GM12878 (cell line): ENCODE measurements at regions not wholly inside any gene's neighbourhood (a gene's known extent, or its start where the extent isn't known, plus 50 kb on each side); places are given as distances from the start of the nearest gene placed in this dataset.

ENCODE experiments used
- ATAC-seq: fragments of 200-7000 bp; cut with Tn5 transposase; 3 replicates; pipeline ENCODE4 v1.9.1; 2020; ENCODE audit warnings: mild to moderate bottlenecking, moderate library complexity
- BruUV-seq: library from RNA; stranded (reverse); fragments of 400-500 nt; replicated peaks from 2 replicates; lab custom pipeline; 2021; lab: Mats Ljungman, UMichigan
- CTCF ChIA-PET: fragments of 300-600 bp; sonication (Branson Sonifier 250); formaldehyde crosslinking; extraction: SDS; loops from one replicate; lab custom pipeline; 2021; ENCODE audit warnings: inconsistent platforms; lab: Yijun Ruan, JAX
- POLR2A ChIA-PET: fragments of 350-600 bp; formaldehyde crosslinking; extraction: SDS; loops from one replicate; lab custom pipeline; 2021; ENCODE audit warnings: inconsistent platforms; lab: Charles Lee
- RAD21 ChIA-PET: fragments of 300-600 bp; sonication (Branson Sonifier 250); formaldehyde crosslinking; loops from one replicate; lab custom pipeline; 2023; ENCODE audit warnings: antibody characterized with exemption; ENCODE audit not compliant: unreplicated experiment; lab: Charles Lee
- SMC1A ChIA-PET: fragments of 300-600 bp; sonication (Branson Sonifier 250); formaldehyde crosslinking; loops from one replicate; lab custom pipeline; 2023; ENCODE audit not compliant: unreplicated experiment, uncharacterized antibody; lab: Charles Lee
- DNase-seq: peaks from one replicate; pipeline ENCODE4 v3.0.0-alpha.2; 2011; ENCODE audit warnings: low read depth, low spot score
- FAIRE-seq: peaks from 3 replicates; lab custom pipeline; 2011; peaks lifted over from hg19 to GRCh38; lab: Jason Lieb, UNC
- H2AFZ ChIP-seq: 2 replicates; pipeline ENCODE4 v1.6.0; 2011; ENCODE audit warnings: low read depth, low read length, control low read depth; ENCODE audit not compliant: control insufficient read depth
- H3K27ac ChIP-seq: 2 replicates; pipeline ENCODE4 v1.5.1; 2011; ENCODE audit warnings: control low read depth; ENCODE audit not compliant: control insufficient read depth, insufficient read depth
- H3K27me3 ChIP-seq, 2 experiments: replicated peaks in 1 of 2; 2 replicates each; pipeline versions ENCODE4 v1.6.0 to v1.6.1; 2011; ENCODE audit warnings: low read length in 1 of 2; ENCODE audit not compliant: control insufficient read depth in 2 of 2, insufficient read depth in 2 of 2
- H3K36me3 ChIP-seq, 2 experiments: 2 replicates each; pipeline ENCODE4 v1.5.1; 2011; ENCODE audit warnings: low read length in 1 of 2; ENCODE audit not compliant: control insufficient read depth in 2 of 2, insufficient read depth in 2 of 2
- H3K4me1 ChIP-seq: 2 replicates; pipeline ENCODE4 v1.6.1; 2011; ENCODE audit warnings: mild to moderate bottlenecking, low read length, moderate library complexity, mixed read lengths; ENCODE audit not compliant: control insufficient read depth, insufficient read depth
- H3K4me2 ChIP-seq: 2 replicates; pipeline ENCODE4 v1.6.0; 2011; ENCODE audit warnings: control low read depth; ENCODE audit not compliant: control insufficient read depth, insufficient read depth
- H3K4me3 ChIP-seq: fragments of 200-600 bp; sonication (generic); 2 replicates; pipeline ENCODE4 v1.5.1; 2016
- H3K79me2 ChIP-seq: 2 replicates; pipeline ENCODE4 v1.6.0; 2011; ENCODE audit warnings: low read length; ENCODE audit not compliant: control insufficient read depth, insufficient read depth
- H3K9ac ChIP-seq: 2 replicates; pipeline ENCODE4 v1.8.0; 2011; ENCODE audit warnings: low read length, control low read depth, mixed read lengths; ENCODE audit not compliant: control insufficient read depth, insufficient read depth
- H3K9me3 ChIP-seq: replicated peaks from 3 replicates; pipeline ENCODE4 v1.5.1; 2011; ENCODE audit warnings: mild to moderate bottlenecking, low read length; ENCODE audit not compliant: control insufficient read depth, insufficient read depth
- H4K20me1 ChIP-seq: 2 replicates; pipeline ENCODE4 v1.6.0; 2011; ENCODE audit not compliant: control insufficient read depth, insufficient read depth
- CEBPB ChIP-seq, 2 experiments: fragments of 150-350 bp in 1 of 2; IDR thresholded peaks; 2 replicates each; pipeline ENCODE4 v1.6.1; 2012 to 2014; ENCODE audit warnings: low read depth in 2 of 2, low read length in 2 of 2, borderline replicate concordance in 1 of 2, inconsistent platforms in 1 of 2
- HSF1 ChIP-seq: fragments of 150-350 bp; IDR thresholded peaks from 2 replicates; pipeline ENCODE4 v1.6.1; 2014; ENCODE audit warnings: mild to moderate bottlenecking, low read depth, low read length
- IRF4 ChIP-seq: IDR thresholded peaks from 2 replicates; pipeline ENCODE4 v1.6.1; 2011; ENCODE audit warnings: low read depth, low read length
- JUNB ChIP-seq: IDR thresholded peaks from 2 replicates; pipeline ENCODE4 v1.6.1; 2016; ENCODE audit warnings: antibody characterized with exemption, mild to moderate bottlenecking
- MYB ChIP-seq: fragments of 150-350 bp; IDR thresholded peaks from 2 replicates; pipeline ENCODE4 v1.6.1; 2014; ENCODE audit warnings: mild to moderate bottlenecking, low read depth, low read length, borderline replicate concordance
- NFIC ChIP-seq: IDR thresholded peaks from 2 replicates; pipeline ENCODE4 v1.6.1; 2012; ENCODE audit warnings: low read depth, mild to moderate bottlenecking, inconsistent platforms, low read length, moderate library complexity
- RAD21 ChIP-seq: IDR thresholded peaks from 2 replicates; pipeline ENCODE4 v1.6.1; 2011; ENCODE audit warnings: mild to moderate bottlenecking, low read depth, low read length, moderate library complexity; ENCODE audit not compliant: insufficient read depth
- RELB ChIP-seq: fragments of 450-650 bp; IDR thresholded peaks from 2 replicates; pipeline ENCODE4 v1.6.1; 2017; ENCODE audit warnings: low read depth, mild to moderate bottlenecking, moderate library complexity
- WGBS: methylation state at CpG from one replicate; pipeline ENCODE4 v1.1.6; 2016; ENCODE audit warnings: low lambda C conversion rate; ENCODE audit not compliant: insufficient replicate concordance, insufficient coverage; ENCODE audit errors: missing lambda C conversion rate; 5-methylcytosine and 5-hydroxymethylcytosine counted together
- in situ Hi-C: fragments of 300-500 bp; cut with MboI; formaldehyde crosslinking; loops from 9 replicates; pipeline ENCODE4 v1.14.3; 2018; ENCODE audit warnings: mixed read lengths
- intact Hi-C: fragments of 100-400 bp; cut with micrococcal nuclease; formaldehyde crosslinking; loops from one replicate; pipeline ENCODE4 v1.14.2; 2022; ENCODE audit not compliant: unreplicated experiment
- TF ChIP-seq, protein P1 (sequence below): fragments of 150-350 bp; IDR thresholded peaks from 2 replicates; pipeline ENCODE4 v1.6.1; 2016; ENCODE audit warnings: low read depth, low read length
- TF ChIP-seq, protein P2 (sequence below): fragments of 450-650 bp; IDR thresholded peaks from 2 replicates; pipeline ENCODE4 v1.6.1; 2018; ENCODE audit warnings: mild to moderate bottlenecking, low read depth, moderate library complexity; ENCODE audit not compliant: partially characterized antibody
- TF ChIP-seq, protein P3 (sequence below): IDR thresholded peaks from 2 replicates; pipeline ENCODE4 v1.6.1; 2012; ENCODE audit warnings: low read depth, low read length, improper control_type of control experiment

- intact Hi-C loops, result no loop called here
- POLR2A ChIA-PET, result no interaction called here
- TF ChIP-seq CEBPB (IDR thresholded peaks at IDR 0.05; ENCODE audit: borderline replicate concordance in 1 of 2, low read depth in 2 of 2, low read length in 2 of 2) (no peak), HSF1 (no peak), IRF4 (no peak), RAD21 (no peak), NFIC (no peak), RELB (no peak), JUNB (no peak), MYB (no peak)
- TF ChIP-seq, protein P1, sequence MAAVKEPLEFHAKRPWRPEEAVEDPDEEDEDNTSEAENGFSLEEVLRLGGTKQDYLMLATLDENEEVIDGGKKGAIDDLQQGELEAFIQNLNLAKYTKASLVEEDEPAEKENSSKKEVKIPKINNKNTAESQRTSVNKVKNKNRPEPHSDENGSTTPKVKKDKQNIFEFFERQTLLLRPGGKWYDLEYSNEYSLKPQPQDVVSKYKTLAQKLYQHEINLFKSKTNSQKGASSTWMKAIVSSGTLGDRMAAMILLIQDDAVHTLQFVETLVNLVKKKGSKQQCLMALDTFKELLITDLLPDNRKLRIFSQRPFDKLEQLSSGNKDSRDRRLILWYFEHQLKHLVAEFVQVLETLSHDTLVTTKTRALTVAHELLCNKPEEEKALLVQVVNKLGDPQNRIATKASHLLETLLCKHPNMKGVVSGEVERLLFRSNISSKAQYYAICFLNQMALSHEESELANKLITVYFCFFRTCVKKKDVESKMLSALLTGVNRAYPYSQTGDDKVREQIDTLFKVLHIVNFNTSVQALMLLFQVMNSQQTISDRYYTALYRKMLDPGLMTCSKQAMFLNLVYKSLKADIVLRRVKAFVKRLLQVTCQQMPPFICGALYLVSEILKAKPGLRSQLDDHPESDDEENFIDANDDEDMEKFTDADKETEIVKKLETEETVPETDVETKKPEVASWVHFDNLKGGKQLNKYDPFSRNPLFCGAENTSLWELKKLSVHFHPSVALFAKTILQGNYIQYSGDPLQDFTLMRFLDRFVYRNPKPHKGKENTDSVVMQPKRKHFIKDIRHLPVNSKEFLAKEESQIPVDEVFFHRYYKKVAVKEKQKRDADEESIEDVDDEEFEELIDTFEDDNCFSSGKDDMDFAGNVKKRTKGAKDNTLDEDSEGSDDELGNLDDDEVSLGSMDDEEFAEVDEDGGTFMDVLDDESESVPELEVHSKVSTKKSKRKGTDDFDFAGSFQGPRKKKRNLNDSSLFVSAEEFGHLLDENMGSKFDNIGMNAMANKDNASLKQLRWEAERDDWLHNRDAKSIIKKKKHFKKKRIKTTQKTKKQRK, result no peak
- TF ChIP-seq, protein P2, sequence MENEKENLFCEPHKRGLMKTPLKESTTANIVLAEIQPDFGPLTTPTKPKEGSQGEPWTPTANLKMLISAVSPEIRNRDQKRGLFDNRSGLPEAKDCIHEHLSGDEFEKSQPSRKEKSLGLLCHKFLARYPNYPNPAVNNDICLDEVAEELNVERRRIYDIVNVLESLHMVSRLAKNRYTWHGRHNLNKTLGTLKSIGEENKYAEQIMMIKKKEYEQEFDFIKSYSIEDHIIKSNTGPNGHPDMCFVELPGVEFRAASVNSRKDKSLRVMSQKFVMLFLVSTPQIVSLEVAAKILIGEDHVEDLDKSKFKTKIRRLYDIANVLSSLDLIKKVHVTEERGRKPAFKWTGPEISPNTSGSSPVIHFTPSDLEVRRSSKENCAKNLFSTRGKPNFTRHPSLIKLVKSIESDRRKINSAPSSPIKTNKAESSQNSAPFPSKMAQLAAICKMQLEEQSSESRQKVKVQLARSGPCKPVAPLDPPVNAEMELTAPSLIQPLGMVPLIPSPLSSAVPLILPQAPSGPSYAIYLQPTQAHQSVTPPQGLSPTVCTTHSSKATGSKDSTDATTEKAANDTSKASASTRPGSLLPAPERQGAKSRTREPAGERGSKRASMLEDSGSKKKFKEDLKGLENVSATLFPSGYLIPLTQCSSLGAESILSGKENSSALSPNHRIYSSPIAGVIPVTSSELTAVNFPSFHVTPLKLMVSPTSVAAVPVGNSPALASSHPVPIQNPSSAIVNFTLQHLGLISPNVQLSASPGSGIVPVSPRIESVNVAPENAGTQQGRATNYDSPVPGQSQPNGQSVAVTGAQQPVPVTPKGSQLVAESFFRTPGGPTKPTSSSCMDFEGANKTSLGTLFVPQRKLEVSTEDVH, result no peak
- TF ChIP-seq, protein P3, sequence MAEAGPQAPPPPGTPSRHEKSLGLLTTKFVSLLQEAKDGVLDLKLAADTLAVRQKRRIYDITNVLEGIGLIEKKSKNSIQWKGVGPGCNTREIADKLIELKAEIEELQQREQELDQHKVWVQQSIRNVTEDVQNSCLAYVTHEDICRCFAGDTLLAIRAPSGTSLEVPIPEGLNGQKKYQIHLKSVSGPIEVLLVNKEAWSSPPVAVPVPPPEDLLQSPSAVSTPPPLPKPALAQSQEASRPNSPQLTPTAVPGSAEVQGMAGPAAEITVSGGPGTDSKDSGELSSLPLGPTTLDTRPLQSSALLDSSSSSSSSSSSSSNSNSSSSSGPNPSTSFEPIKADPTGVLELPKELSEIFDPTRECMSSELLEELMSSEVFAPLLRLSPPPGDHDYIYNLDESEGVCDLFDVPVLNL, result no peak
- no peaks in the 10 kb centered on the region for H3K79me2 ChIP-seq
- H3K27ac ChIP-seq, result no peak overlapping the region
- H3K27me3 ChIP-seq, result no peaks in the 10 kb centered on the region
- SMC1A ChIA-PET, result no interaction called here
- no peaks in the 10 kb centered on the region for H3K4me1 ChIP-seq
- WGBS, result 48% methylated on average over 1 of the region's 1 CpG
- H3K36me3 ChIP-seq, result no peaks in the 10 kb centered on the region
- in situ Hi-C loops, result loop anchor here (25.0 kb wide), 1 partner anchor 1124 kb away; no protein-coding TSS in a partner anchor
- CTCF ChIA-PET, result interaction anchor here (0.7 to 1.2 kb wide), 2 partner anchors 9 to 13 kb away, joined by 3 to 4 read pairs; no protein-coding TSS in a partner anchor
- BruUV-seq, result no TSS peak
- RAD21 ChIA-PET, result no interaction called here
- H3K9ac ChIP-seq, result no peak overlapping the region
- H3K4me2 ChIP-seq, result no peak overlapping the region
- no peak overlapping the region for H3K4me3 ChIP-seq
- no peak for FAIRE-seq
- no peak for DNase-seq
- no peak overlapping the region for H2AFZ ChIP-seq
- H3K9me3 ChIP-seq, result peaks cover 4% of the 10 kb centered on the region; the same call in 2 of the 3 replicates
- ATAC-seq, result no peak
- no peaks in the 10 kb centered on the region for H4K20me1 ChIP-seq
Observed at GRCh38 chr7:112886208-112886607, 96.0 kb upstream of the TMEM168 start.
